Stimulated activated naive CD4-positive, alpha-beta T cell treated with Interleukin-2 at 50 U/mL for 16 hours (primary cell): ENCODE measurements at regions not wholly inside any gene's neighbourhood (a gene's known extent, or its start where the extent isn't known, plus 50 kb on each side); places are given as distances from the start of the nearest gene placed in this dataset.
"Not testable (repeated sequence)": the region's sequence is repeated elsewhere in the genome, so short reads cannot be mapped to it uniquely, and the experiment has no call there.

Source experiments
- DNase-seq: peaks from one replicate; lab custom pipeline; 2025; lab: John Stamatoyannopoulos, UW

DNA sequence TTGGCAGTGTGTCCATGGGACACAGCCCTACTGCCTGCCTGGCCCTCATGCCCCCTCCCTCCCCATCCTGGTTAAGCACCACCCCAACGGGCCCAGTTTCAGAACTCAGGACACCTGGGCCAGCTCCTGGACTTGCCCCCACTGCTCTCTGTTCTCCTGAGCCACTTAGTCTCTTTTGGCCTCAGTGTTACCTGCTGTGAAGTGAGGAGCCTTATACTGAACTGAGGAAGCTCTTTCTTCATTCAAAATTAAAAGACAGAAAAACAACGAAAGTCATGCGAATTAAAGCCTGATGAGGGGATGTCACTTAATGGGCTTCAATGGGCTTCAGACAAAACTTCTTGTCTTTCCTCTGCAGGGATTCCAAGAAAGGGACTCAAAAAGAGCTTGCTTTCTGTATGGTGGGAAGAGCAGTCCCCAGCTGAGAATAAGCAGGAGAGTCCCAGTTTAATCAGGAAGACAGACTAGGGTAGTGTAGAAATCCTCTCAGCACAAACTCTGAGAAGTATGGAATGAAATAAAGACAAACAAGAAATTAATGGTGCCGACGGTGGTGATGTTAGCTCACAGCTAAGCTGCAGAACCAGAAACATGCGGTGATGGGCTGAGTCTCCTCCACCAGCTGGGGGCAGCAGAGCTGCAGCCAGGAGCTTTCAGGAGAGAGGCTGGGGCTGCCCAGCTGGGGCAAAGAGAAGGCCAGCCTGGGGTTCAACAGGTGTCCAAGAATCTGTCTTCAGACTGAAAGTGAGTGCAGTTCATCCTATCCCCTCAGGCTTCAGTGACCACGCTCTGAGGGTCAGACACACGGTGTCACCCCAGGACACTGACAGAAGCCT, 101.0 kb downstream of the GGTLC2 start:
- no peak for DNase-seq

DNA sequence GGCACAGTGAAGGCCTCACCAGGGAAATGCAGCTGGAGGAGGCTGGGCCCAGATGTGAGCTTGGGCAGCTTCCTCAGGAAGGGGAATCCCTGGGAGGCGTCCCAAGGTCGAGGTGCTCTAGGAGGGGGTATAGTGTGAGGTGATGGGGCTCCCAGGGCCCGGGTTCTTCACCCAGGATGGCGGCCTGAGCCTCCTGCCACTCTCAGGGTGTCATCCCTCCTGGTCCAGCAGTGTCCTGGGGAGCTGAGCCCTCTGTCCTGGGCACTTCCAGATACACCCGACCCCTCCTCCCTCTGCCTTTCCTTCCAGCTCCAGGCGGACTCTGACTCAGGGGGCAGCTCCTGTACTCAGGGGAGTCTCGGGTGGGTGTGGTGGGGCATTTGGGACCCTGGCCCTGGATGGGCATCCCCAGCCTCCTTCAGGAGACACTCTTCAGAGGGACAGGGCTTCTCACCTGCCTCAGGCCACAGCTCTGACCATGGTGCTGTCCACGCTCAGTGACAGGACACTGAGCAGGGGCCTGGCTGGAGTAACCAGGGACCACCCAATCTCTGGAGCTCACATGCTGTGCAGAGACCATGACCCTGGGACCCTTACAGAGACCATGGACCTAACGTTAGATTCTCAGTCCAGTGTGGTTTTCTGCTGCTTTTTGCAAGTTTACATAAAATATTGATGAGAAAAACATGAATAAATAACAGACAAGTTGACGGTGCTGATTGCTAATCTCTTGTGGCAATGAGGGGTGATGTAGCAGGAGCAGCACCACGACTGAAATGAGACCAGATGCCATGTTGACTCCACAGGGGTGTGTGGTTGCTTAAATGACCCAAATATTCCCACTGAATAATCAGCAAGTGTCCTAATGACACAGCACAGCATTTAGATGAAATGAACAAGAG, 101.9 kb downstream of the GGTLC2 start:
- DNase-seq: no peak

DNA sequence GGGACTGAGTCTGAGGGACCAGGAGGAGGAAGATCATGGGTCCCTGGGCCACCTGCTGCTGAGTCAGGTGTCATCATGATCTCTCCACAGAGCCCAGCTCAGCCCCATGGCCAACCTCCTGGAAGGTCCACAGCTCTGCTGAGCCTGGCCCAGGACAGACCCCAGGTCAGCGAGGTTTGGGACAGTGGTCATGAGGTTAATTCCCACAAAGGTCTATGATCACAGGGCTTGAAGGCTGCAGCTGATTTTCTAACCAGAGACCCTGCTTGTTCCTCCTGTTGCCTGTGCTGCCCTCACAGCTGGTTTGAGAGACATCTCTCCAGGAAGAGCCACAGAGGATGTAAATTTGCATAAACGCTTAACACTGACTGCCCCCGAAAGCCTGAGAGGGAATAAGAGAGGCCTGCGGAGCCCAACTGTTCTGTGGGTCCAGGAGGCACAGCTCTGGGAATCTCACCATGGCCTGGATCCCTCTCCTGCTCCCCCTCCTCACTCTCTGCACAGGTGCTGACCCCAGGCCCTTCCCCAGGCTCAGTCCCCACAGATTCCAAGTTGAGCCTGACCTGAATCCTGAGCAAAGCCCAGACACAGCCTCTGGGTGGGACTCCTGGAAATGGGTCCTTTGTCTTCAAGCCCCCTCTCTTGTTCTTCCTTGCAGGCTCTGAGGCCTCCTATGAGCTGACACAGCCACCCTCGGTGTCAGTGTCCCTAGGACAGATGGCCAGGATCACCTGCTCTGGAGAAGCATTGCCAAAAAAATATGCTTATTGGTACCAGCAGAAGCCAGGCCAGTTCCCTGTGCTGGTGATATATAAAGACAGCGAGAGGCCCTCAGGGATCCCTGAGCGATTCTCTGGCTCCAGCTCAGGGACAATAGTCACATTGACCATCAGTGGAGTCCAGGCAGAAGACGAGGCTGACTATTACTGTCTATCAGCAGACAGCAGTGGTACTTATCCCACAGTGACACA, 102.8 kb downstream of the GGTLC2 start:
- no peak for DNase-seq

DNA sequence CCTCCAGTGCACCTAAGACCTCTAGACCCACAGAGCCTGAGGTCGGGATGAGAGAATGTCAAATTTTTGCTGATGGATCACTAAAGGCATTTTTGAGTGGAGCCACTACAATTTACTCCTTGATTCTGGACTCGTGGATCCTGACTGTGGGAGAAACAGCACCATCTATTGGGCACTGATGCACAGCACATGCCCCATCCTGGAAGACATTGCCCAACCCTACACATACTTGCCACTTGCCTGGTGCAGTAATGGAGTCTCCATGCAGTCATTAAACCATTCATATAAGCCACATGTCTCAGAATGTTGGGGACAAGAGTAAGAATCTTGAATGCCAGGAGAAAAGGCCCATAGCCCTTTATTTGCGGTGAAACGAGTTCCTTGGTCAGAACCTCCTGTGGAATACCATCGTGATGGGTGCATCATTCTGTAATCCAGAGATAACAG, 103.9 kb downstream of the GGTLC2 start:
- no peak for DNase-seq

DNA sequence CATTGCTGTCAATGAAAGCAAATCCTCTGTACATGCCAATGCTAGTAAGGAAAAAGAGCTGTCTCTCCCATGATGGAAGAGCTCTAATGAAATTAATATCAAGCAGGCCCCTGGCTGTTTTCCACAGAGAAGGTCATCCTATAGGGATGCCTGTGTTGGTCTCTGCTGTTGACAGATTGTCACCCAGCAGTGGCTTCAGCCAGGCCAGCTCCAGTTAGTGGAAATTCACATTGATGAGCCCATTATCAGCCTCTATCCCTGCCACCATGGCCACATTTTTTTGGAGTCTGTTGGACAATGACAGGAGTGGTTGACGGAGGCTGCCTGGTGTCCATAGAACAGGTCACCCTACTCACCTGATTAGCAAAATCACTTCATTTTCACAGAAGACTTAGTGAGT, 104.3 kb downstream of the GGTLC2 start:
- no peak for DNase-seq

DNA sequence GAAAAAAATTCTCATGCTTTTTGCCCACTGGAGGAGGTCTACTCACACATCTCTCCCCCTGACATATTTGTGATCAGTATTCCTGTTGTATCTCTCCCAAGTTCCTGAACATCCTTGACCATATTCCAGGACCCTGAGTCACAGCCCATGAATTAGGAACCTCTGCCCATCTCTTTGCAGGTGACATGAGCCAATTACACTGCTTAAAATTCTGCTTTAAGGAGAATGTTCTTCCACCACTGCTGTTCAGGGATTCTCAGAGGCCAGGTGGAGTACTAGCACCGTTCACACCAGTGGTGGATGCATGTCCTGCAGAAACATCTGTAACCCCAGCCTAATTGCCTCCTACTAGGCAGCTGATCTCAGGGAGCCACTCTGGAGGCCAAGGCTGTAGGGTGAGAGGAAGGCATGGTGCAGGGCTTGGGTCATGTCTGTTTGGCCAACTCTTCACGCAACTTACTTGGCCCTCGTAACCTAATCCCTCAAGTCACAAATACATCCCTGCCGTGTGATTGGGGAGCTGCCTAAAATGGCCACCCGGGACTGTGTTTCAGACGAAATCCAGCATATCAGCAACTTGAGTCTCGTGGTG, 104.8 kb downstream of the GGTLC2 start:
- no peak for DNase-seq

DNA sequence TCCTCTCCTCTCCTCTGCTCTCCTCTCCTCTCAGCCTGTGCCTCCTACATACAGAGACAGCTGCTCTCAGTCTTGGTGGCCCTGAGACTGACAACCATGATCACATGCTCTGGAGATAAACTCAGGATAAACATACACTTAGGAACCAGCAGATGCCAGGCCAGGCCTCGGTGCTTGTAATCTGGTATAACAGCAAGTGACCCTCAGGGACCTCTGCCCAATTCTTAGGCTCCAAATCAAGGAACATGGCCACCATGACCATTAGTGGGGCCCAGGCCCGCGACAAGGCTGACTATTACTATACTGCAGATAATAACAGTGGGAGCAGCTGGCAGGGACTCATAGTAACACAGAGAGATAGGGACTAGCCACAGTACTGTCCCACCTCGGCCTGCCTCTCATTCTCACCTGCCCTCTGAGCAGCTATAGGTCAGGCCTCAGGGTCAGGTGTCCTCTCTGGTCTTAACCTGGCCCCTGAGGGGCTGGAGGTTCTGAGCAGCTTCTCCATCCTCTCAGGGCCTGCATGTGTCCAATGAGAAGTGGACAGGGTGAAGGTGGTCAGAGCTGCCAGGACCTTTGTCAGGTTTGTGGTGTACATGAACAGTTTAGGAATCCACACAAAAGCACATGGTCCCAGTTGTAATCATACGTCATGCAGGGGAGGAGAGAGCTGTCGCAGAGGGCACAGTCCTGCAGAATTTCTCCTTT, 106.1 kb downstream of the GGTLC2 start:
- DNase-seq: no peak

DNA sequence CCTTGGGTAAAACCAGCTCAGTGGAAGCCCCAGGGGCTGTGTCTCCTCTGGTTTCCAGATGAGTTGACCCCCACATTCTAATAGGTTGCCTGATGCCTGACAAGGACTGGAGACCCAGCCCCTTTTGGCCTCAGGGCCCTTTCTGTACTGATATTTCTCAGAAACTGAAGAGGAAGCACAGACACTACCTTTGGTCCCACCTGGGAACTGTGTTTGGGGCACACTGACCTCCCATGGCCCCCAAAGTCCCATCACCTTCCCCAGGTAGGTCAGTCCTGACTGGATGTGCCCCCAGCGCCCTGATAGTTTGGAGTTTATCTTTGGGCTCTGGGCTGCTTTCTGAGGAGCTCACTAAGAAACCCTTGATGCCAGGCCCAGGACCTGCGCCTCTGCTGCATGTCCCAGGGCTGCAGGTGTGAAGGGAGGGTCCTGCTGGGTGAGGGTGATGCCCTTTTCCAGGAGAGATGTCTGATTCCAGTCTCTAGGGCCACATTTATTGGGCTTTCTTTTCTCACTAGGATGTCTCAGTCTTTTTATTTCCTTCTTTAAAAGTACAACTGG, 106.7 kb downstream of the GGTLC2 start:
- no peak for DNase-seq

DNA sequence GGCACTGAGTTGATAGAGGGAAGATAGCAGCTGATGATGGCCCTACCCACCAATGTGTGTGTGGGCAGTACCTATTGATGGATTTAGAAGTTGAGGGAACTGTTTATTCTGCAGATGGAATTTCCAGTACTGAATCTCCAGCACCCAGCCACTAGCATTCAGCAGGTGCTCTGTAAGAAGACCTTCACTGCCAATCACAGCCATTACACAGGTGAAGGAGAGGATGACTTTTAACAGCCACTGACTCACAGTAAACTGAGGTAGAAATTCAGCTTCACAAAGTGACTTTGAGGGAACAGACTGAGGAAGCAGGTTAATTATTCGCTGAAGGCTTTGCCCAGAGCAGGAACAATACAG, 107.8 kb downstream of the GGTLC2 start:
- DNase-seq: no peak

DNA sequence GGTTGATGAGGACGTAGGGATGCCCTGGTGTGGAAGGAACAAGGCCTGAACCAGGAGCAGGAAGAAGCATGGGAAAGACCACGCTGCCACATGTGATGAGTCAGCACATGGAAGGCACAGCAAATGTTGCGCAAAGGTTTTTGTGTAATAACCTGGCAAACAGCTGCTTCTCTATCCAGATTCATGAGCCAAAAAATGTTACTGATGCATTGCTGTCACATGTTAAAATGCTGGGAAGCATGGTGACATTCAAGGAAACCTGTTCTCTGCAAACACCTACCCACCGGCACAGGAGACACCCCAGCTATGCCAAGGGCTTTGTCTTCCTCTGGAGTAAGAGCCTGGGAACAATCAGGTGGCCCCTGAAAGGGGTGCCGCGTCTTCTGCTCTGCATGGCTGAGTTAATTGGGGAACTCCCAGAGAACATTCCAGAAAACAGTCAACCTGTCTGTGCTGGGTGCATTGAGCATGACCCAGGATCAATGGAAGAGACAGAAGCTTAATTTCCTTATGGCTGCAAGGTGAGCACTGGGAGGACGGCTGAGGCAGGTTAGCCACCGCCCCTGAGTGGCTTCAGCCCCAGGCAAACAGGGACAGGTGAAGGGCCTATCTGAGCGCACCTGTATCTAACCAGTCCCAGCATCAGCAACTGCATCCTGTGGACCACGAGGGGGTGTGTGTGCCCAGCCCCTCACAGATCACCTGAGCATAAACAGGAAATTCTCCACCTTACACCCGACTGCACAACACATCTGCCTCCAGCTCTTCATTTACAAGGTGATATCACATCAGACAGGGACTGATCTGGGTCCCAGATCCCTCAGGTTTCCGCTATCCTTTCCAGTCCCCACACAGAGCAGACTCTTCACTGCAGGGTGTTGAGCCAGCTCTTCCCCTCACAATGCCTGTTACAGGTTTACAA, 108.4 kb downstream of the GGTLC2 start:
- DNase-seq: no peak

DNA sequence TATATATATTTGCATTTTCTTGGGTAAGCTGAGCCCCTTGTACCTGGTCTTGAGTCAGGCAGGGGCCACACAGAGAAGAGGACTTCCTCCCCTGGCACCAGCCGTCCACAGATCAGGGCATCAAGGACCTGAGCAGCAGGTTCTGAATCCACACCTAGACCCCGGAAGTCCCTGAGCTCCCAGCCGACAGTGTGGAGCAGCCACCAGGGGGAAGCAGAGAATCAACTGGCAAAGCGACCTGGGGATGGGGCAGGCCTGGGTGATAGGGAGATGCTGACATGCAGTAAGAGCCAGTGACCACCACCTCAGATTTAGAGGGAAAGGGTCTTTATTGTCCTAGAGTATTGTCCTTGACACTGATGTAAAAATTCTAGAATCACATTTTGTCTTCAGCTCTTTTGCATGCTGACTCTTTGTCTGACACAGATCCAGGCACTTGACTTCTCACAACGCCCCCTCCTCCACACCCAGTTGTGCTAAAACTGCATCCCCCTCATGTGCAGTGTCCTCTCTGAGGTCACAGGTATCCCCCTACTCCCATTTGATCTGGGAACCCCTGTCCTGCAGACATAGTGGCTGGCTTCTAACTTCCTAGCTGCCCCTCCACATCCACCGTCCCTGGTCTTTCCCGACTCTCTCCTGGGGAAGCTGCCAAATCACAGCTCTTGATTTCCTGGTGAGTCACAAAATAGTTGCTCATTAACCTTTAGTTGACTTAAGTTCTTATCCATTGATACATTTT, 109.3 kb downstream of the GGTLC2 start:
- DNase-seq: peak; percentile 75

DNA sequence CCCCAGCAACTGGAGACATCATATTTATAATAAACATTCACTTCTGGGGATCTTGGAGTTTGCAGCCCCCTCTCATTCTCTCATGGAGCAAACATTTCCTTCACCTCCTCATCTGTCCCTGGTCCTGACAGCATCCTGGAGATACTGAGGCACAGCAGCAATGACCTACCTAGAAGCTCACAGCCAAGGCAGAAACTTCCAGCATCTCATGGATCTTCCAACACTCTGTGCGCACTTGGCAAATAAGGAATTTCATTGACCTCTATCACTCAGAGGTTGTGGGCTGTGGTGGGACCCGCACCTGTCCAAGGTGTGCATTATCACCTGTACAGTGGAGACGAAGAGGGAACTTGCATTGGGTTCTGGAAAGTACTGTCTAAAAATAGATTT, 109.8 kb downstream of the GGTLC2 start:
- DNase-seq: no peak

DNA sequence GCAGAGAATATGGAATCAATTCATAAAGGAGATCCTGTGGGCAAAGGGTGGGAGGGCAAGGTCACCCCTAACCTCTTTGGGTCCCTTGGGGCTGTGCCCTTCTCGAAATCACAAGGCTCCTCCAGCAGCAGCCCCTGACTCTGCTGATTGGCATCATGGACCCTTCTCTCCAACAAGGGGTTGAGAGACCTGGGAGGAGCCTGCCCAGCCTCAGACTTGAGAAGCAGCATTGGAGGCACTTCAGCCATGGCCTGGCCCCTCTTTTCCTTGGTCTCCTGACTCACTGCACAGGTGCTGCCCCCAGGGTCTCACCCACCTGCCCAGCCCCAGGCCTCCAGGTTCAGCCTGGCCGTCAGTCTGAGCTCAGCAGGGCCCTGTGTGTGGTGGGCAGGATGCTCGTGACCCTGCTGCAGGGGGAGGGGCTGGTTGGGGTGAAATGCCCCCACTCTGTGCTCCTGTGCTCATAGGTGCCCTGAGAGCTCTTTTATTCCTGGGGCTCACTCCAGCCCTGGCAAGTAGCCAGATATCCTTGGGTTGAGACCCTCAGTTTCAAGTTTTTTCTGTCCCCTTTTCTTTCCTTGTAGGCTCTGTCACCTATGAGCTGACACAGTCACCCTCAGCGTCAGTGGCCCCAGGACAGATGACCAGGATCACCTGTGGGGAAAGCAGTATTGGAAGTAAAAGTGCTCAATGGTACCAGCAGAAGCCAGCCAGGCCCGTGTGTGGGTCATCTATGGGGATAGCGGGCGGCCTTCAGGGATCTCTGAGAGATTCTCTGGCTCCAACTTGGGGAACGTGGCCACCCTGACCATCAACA, 110.8 kb downstream of the GGTLC2 start:
- DNase-seq: no peak

DNA sequence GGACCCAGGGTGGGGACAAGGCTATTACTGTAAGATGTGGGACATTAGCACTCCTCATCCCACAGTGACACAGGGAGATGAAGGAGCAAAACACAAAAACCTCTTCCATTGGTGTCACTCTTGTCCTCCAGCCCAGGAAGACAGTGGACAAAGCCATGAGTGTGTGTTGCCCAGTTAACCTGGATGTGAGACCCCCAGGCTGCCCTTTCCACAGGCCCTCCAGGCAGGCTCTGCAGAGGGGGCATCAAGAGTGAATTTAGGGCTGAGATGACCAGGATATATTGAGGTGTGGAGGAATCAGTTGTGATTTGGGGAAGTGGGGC, 111.3 kb downstream of the GGTLC2 start:
- no peak for DNase-seq

DNA sequence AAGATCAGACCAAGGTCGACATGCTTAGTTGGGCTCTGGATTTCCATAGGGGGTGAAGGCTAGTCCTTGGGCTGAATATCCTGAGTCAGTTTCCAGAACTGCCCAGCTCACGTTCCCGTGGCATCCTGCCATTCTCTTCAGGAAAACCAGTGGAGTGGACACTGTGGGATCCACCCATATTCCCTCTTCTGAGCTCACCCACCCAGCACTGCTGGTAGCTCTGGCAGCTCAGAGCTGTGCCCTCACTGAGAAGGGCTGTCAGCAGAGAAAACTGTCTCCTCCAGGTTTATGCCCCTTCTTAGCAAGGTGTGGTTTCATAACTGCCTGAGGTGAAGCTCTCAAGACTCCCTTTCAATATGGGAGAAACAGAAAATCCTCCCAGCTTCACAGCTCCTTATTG, 111.7 kb downstream of the GGTLC2 start:
- no peak for DNase-seq

DNA sequence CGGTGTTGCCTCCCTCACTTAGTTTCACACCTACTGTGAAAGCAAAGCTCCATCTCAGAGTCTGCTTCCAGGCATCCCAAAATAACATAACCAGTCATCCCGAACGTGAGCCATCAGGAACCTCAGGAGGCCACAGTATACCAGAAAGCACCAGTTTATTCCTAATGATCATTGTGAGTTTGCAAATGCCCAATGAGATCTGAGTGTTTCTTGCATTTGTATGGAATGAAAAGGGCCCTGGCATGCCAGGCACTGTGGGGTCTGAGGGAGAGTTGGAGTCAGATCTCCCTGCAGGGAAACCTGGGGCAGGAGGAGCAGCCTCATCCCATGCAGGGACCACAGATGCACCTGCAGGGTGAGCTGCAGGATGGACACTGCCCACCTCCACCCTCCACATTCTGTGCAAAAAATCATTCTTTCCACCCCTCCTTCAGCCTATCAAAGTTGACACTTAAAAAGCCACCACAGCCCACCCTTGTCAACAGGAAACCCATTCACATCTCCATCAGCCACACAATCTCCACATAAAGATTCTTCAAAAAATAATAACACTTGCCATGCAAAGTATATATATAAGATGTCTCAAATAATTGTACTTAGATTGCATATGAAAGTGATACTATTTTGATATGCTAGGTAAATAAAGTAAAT, 112.3 kb downstream of the GGTLC2 start:
- not testable (repeated sequence) for DNase-seq

DNA sequence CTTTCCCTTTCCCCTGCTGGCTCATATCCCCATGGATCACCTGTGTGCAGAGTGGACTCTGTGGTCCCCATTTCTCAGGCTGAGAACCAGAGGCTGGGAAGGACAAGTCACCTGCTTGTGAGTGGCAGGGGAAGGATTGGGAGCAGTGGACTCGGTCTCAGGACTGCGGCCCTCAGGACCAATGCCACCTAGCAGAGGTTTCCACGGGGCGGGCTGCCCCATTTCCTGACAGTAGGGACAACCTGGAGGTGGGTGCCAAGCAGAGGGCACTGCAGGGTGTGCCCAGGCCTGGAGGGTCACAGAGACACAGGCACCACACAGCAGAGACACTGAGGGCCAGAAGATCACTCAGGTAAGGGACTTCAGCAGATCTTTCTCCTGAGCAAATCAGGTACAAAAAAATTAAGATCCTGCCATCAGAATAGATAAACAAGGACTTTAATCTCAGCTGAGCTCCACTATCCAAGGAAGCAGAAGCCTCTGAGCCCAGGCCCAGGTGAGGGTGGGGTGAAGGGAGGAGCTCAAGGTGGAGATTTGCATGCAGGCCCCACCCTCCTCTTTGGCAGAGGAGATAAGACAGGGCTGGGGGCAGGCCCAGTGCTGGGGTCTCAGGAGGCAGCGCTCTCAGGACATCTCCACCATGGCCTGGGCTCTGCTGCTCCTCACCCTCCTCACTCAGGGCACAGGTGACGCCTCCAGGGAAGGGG, 113.8 kb downstream of the GGTLC2 start:
- not testable (repeated sequence) for DNase-seq
